ENCODE measurements at regions not wholly inside any gene's neighbourhood (a gene's known extent, or its start where the extent isn't known, plus 50 kb on each side); places are given as distances from the start of the nearest gene placed in this dataset.
"Not testable (repeated sequence)": the region's sequence is repeated elsewhere in the genome, so short reads cannot be mapped to it uniquely, and the experiment has no call there.

DNA sequence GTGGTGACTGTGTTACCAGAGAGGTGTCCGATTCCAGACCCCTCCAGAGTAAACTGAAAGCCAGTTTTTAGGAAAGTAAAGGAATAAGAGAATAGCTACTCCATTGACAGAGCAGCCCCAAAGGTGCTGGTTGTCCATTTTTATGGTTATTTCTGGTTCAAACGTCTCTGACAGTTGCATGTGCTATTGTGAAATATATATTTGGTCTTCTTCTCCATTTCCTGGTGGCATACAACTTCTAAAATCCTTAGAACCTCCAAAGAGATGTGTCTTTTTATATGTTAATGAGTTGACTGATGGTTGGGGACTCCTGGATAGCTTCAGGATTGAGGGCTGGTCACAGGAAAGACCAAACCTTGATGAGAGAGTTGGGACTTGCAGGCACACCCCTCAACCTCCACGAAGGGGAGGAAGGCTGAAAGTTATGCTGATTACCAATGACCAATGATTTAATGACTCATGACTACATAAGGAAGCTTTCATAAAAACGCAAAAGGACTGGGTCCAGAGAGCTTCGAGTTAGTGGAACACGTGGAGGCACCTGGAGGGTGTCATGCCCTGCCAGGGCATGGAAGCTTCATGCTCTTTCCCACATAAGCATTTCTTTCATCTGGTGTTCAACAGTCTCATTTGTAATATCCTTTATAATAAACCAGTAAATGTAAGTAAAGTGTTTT is 100.7 kb downstream of the SLC16A1 start:
- DNase-seq (ENCODE audit: low spot score), result no peak

DNA sequence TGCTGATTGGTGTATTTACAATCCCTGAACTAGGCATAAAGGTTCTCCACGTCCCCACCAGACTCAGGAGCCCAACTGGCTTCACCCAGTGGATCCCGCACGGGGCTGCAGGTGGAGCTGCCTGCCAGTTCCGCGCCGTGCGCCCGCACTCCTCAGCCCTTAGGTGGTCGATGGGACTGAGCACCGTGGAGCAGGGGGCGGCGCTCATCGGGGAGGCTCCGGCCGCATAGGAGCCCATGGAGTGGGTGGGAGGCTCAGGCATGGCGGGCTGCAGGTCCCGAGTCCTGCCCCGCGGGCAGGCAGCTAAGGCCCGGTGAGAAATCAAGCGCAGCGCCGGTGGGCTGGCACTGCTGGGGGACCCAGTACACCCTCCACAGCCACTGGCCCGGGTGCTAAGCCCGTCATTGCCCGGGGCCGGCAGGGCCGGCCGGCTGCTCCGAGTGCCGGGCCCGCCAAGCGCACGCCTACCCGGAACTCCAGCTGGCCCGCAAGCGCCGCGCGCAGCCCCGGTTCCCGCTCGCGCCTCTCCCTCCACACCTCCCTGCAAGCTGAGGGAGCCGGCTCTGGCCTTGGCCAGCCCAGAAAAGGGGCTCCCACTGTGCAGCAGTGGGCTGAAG is 101.5 kb downstream of the SLC16A1 start:
- not testable (repeated sequence) for DNase-seq (ENCODE audit: low spot score)

DNA sequence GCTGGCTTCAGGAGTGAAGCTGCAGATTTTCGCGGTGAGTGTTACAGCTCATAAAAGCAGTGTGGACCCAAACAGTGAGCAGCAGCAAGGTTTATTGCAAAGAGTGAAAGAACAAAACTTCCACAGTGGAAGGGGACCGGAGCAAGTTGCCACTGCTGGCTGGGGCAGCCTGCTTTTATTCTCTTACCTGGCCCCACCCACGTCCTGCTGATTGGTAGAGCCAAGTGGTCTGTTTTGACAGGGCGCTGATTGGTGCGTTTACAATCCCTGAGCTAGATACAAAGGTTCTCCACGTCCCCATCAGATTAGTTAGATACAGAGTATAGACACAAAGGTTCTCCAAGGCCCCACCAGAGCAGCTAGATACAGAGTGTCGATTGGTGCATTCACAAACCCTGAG is 102.1 kb downstream of the SLC16A1 start:
- DNase-seq (ENCODE audit: low spot score), result not testable (repeated sequence)

DNA sequence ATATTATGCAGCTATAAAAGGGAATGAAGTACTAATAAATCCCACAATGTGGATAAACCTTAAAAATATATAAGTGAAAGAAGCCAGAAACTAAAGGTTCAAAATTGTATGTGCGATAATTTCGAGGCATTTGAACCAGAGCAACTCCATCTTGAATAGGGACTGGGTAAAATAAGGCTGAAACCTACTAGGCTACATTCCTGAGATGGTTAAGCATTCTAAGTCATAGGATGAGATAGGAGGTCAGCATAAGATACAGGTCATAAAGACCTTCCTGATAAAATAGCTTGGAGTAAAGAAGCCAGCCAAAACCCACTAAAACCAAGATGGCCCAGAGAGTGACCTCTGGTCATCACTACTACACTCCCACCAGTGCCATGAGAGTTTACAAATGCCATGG is 103.1 kb downstream of the SLC16A1 start:
- DNase-seq (ENCODE audit: low spot score), result no peak

DNA sequence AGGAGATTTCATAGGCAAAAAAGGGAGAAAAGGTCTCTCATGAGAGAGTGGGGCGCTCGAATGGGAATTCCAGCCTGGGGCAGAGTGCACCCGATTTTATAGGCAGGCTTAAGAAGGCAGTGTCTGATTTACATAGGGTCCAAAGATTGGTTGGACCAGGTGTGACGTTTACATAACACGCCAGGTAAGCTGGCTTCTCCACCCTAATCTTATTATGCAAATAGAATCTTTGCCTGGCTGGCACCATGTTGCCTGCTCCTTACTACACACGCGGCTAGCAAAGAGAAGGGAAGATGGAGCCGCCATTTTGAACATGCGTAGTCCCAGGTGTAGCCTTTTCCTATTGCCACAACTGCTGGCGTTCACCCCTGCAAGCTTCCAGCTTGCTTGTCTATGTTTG is 103.7 kb downstream of the SLC16A1 start:
- no peak for DNase-seq (ENCODE audit: low spot score)

DNA sequence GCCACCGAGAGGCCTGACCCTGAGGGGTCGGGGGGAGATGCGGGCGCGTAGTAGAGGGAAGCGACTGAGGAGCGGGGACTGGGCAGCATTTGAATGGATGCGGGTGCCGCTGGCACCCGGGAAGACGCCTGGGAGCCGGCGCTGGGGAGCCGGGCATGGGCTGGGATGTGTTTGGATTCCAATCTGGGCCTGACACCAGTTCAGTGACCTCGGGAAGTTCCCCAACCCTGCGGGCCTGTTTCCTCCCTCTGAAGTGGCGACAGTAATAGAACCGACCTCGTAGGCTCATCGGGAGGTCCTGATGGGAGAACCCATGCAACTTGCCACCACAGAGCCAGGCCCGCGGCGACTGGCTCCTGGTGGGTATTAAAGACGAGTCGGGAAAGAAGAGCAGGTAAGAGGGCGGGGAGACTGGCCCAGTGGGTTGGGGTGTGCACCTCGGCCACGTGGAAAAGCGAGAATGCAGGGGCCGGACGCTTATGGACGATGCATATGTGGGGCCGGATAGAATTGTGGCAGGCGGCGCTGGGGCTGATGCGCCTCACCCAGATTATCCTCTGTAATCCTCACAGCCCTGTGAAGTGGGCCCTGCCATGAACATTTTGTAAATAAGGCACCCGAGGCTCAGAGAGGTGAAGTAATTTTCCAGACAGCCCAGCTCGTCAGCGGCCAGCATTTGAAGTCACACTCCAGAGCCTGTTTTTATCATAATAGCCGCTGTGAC is 105.8 kb downstream of the SLC16A1 start:
- DNase-seq (ENCODE audit: low spot score), result no peak

DNA sequence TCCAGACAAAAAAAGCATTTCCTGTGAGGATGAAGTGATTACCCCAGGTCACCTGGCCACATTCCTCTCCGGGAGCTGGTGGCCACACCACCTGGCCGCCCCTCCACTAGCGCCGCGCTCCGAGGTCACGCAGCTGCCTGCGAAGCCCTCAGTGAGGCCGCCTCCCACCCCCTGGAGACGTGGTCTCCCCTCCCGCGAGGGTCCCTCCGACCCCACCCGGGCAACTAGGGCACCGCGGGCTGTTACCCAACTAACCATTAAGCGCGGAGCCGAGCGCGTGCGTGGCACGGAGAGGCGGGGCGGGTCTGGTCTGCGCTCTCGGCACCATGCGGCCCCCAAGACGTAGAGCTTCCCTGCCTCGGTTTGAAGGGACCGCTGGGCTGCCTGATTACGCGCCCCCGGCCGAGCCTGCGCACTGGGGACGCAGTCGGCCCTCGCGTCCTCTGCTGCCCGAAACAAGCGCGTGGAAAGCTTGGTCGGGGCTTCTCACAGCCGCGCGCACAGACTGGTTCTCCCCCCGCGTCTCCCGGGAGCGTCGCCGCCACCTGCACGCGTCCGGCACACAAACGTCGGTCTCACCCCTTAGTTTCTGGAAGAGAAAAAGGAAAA is 106.5 kb downstream of the SLC16A1 start:
- DNase-seq (ENCODE audit: low spot score), result peak; percentile 69

DNA sequence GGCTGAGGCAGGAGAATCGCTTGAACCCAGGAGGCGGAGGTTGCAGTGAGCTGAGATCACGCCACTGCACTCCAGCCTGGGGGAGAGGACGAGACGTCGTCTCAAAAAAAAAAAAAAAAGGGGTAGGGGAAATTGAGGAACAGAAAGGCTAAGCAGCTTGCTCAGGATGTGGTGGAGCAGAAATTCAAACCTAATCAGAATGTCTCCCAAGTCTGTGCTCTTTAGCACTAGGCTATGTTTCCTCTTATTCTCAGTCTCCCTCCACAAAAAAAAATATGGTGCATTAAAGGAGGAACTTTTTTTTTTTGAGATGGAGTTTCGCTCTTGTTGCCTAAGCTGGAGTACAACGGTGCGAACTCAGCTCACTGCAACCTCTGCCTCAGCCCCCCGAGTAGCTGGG is 114.2 kb downstream of the SLC16A1 start:
- DNase-seq (ENCODE audit: low spot score), result no peak

DNA sequence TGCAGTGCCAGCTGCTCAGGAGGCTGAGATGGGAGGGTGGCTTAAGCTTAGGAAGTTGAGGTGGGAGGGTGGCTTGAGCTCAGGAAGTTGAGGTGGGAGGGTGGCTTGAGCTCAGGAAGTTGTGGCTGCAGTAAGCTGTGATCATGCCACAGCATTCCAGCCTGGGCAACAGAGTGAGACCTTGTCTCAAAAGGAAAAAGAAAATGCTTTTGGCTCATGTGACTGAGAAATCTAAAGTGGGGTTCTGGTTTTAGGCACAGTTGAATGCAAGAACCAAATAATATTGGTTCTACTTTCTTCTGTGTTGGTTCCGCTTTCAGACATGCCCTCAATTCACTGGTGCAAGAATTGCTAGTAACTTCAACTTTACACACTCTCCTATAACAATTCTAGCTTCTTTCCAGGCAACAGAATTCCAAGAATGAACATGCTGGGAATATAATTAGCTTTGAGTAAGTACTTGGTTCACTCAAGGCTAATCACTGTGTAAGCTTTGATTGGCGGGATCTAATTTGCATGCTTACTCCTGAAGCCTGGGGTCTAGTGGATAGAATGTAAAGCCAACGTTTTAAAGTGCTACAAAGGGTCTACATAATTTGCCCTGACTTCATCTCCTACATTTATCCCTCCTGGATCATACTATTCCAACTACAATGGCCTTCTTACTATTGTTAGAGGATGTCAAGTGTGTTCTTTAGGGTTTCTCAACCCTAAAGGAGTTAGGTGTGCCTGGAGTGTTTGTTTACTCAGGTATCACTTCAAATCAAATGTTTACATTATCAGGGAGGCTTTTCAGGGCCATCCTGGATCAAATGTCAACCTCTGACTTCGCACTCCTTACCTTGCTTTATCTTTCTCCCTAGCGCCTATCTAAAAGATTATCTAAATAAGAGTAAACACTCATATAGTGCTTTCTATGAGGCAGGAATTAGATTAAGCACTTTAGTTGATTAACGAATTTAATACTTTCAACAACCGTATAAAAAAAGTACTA is 115.1 kb downstream of the SLC16A1 start:
- DNase-seq (ENCODE audit: low spot score), result no peak

DNA sequence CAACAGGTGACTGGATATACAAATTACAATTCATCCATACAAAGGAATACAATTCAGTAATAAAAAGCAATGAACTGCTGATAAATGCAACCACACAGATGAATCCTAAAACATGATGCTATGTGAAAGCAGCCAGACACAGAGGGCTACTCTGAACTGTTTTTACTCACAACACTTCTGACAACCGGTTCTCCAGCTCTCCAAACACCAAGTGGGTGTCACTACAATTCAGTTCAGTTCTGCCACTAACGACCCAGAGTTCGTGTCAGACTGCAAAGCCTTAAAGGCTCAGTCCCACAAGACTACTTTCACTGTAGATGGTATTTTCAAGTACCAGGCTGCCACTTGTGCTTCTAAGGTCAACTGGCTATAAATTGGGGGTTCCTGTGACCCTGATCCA is 119.4 kb downstream of the SLC16A1 start:
- DNase-seq (ENCODE audit: low spot score), result no peak

DNA sequence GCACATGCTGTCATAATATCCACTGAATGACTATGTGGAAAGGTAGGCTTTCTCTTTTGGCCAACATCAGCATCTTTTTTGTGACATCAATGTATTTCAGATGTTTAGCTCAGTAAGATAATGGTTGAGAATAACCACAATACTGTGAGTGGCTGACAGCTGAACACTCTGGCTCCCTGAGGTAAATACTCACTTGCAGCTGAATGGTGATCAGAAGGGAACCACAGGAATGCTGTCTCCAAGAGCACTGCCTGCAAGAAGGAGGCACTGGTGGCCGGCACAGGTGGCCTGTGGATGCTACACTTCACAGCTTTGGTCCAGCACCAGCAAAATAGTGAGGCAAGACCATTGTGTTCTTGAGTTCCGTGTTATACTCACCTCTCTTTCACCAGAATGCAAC is 118.7 kb upstream of the PPM1J start:
- no peak for DNase-seq (ENCODE audit: low spot score)

DNA sequence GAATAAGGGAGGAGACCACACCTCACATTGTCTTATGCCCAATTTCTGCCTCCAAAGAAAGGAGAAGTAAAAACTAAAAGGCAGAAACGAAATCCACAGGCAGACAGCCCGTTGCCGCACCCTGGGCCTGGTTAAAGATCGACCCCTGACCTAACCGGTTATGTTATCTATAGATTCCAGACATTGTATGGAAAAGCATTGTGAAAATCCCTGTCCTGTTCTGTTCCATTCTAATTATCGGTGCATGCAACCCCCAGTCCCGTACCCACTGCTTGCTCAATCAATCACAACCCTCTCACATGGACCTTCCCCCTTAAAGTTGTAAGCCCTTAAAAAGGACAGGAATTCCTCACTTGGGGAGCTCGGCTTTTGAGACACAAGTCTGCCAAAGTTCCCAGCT is 117.1 kb upstream of the PPM1J start:
- not testable (repeated sequence) for DNase-seq (ENCODE audit: low spot score)

DNA sequence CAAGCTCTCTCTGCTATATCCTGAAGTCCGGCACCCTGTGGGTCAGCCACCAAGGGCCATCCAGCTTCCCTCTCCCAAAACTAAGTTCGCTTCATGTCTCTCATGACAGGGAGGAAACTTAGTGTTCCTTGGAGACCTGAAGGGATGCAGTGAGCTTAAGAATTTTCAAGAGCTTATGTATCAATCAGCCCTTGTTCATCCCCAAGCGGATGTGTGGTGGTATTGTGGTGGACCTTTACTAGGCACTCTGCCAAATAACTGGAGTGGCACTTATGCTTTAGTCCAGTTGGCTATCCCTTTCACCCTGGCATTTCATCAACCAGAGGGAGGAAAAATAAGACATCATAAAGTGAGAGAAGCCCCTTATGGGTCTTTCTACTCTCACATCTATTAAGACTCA is 114.6 kb upstream of the PPM1J start:
- DNase-seq (ENCODE audit: low spot score), result not testable (repeated sequence)

DNA sequence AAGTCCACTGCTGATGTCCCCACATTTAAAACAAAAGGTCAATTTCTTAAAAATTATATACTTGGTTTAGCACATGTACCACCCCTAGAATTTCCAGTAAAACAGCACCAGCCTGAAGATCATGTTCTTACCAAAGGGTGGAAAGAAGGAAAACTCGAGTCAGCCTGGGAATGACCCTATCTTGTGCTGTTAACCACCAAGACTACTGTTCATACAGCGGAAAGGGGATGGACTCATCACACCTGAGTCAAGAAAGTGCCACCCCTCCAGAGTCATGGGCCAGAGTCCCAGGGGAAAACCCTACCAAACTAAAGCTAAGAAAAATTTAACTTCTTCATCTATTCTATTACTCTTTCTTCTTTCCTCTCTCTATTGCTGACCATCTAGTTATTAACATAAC is 113.6 kb upstream of the PPM1J start:
- DNase-seq (ENCODE audit: low spot score), result no peak

DNA sequence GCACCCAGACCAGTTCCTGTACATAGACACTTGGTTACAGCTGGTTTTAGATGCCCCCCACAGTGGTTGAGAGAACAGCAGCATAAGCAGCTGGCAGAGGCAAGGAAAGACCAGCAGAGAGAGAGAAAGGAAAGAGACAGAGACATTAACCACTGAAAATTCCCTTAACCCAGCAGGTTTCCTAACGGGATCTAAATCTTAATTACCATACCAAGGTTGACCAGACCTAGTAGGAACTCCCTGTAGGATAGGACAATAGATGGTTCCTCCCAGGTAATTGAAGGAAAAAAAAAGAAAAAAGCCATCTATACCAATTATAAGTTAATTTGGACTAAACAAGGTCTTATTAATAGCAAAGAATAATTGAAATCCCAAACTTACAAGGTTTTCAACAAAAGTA is 112.3 kb upstream of the PPM1J start:
- not testable (repeated sequence) for DNase-seq (ENCODE audit: low spot score)

DNA sequence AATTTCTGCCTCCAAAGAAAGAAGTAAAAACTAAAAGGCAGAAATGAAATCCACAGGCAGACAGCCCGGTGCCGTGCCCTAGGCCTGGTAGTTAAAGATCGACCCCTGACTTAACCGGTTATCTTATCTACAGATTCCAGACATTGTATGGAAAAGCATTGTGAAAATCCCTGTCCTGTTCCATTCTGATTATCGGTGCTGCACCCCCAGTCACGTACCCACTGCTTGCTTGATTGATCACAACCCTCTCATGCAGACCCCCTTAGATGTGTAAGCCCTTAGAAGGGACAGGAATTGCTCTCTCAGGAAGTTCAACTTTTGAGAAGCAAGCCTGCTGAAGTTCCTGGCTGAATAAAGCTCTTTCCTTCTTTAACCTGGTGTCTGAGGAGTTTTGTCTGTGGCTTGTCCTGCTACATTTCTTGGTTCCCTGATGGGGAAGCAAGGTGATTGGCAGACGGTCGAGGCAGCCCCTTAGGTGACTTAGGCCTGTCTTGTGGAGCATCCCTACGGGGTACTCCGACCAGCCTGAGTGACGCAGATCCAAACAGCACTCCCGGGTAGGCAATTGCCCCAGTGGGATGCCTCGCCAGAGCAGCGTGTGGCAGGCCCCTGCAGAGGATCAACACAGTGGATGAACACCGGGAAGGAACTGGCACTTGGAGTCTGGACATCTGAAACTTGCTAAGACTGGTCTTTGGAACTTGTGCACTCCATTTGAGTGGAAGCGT is 111.2 kb upstream of the PPM1J start:
- no peak for DNase-seq (ENCODE audit: low spot score)

DNA sequence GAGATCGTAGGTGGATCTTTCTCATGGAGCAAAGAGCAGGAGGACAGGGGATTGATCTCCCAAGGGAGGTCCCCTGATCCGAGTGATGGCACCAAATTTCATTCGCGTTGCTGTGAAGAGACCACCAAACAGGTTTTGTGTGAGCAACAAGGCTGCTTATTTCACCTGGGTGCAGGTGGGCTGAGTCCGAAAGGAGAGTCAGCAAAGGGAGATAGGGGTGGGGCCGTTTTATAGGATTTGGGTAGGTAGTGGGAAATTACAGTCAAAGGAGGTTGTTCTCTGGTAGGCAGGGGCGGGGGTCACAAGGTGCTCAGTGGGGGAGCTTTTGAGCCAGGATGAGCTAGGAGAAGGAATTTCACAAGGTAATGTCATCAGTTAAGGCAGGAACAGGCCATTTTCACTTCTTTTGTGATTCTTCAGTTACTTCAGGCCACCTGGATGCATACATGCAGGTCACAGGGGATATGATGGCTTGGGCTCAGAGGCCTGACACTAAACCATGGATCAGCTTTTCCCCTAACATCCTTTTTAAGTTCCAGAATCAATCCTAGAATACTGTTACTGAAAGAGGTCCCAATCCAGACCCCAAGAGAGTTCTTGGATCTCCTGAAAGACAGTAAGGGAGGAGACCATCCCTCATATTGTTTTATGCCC is 110.6 kb upstream of the PPM1J start:
- not testable (repeated sequence) for DNase-seq (ENCODE audit: low spot score)

DNA sequence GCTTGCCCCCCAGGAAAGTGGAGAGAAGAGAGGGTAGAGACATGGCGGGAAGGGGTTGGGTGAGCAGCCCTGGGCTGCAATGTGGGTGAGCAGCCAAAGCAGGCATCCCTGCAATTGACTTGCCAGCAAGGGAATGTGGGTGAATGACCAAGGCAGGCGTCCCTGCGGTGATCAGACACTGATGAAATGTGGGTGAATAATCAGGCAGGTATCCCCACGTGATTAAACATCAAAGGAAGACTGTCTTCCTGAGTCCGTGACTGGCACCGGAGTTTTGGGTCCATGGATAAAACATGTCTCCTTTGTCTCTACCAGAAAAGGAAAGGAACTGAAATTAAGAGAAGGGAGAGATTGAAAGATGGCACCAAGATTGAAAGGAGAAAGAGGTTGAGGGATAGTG is 109.9 kb upstream of the PPM1J start:
- DNase-seq (ENCODE audit: low spot score), result not testable (repeated sequence)

DNA sequence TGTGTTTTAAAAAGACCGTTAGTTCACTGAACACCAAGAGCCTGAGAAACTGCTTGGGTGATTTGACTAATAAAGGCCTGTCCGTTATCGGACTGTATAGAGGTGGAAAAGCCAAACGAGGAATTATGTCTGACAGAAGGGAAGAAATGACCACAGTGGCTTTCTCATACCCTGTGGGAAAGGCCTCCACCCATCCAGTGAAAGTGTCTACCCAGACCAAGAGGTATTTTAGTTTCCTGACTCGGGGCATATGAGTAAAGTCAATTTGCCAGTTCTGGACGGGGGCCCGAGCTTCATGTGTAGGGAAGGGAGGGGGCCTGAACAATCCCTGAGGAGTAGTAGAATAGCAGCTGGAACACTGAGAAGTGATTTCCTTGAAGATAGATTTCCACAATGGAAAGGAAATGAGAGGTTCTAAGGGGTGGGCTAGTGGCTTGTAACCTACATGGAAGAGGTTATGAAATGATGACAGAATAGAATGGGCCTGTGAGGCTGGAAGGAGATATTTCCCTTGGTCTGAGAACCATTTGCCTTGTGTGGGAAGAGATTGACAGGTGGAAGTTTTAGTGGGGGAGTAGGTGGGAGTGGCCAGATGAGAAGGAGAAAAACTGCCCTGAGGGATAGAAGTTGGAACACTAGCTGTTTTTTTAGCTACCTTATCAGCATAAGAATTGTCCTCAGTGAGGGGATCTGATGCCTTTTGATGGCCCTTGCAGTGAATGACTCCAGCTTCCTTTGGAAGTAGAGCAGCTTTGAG is 106.4 kb upstream of the PPM1J start:
- not testable (repeated sequence) for DNase-seq (ENCODE audit: low spot score)

Data from AG20443 (cell line).